ENCODE measurements at regions not wholly inside any gene's neighbourhood (a gene's known extent, or its start where the extent isn't known, plus 50 kb on each side); places are given as distances from the start of the nearest gene placed in this dataset.

DNA sequence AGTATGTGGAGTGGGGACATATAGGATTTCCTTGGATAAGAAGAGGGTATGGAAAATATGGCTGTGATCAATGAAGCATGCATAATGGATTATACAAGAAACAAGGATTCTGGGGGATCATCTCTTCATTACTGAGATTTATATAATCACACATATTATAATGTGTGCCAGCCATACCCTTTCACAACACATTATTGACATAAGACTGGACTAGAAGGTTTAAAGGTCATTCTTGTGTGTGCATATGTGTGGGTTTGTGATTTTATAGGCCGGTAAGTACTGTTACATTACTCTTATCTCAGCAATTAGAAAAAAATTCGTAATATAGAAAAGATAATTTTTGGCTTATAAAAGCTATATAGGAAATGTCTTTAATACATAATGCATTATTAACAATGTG, 62.2 kb upstream of the DCC start:
- TF ChIP-seq, protein P1, sequence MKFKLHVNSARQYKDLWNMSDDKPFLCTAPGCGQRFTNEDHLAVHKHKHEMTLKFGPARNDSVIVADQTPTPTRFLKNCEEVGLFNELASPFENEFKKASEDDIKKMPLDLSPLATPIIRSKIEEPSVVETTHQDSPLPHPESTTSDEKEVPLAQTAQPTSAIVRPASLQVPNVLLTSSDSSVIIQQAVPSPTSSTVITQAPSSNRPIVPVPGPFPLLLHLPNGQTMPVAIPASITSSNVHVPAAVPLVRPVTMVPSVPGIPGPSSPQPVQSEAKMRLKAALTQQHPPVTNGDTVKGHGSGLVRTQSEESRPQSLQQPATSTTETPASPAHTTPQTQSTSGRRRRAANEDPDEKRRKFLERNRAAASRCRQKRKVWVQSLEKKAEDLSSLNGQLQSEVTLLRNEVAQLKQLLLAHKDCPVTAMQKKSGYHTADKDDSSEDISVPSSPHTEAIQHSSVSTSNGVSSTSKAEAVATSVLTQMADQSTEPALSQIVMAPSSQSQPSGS (IDR thresholded peaks at IDR 0.05; ENCODE audit: low read length) = no peak
- TF ChIP-seq YY1 (IDR thresholded peaks at IDR 0.05; ENCODE audit: low read depth, low read length) = no peak
- TF ChIP-seq, protein P2, sequence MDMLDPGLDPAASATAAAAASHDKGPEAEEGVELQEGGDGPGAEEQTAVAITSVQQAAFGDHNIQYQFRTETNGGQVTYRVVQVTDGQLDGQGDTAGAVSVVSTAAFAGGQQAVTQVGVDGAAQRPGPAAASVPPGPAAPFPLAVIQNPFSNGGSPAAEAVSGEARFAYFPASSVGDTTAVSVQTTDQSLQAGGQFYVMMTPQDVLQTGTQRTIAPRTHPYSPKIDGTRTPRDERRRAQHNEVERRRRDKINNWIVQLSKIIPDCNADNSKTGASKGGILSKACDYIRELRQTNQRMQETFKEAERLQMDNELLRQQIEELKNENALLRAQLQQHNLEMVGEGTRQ (IDR thresholded peaks at IDR 0.05; ENCODE audit: borderline replicate concordance, low read depth, low read length) = no peak
- no peak for TF ChIP-seq CHD4 (IDR thresholded peaks at IDR 0.05)
- no peak for TF ChIP-seq ZNF592 (IDR thresholded peaks at IDR 0.05)
- no peak for TF ChIP-seq ZNF217 (IDR thresholded peaks at IDR 0.05)
- no peak for TF ChIP-seq ZNF384 (IDR thresholded peaks at IDR 0.05; ENCODE audit: borderline replicate concordance, low read depth, low read length)
- no peak for TF ChIP-seq PAX8 (IDR thresholded peaks at IDR 0.05)
- TF ChIP-seq NFYA (IDR thresholded peaks at IDR 0.05; ENCODE audit: borderline replicate concordance, low read depth, low read length) = no peak
- TF ChIP-seq NRF1 (conservative IDR thresholded peaks at IDR 0.05; ENCODE audit: low read depth, low read length) = no peak
- no peak for TF ChIP-seq MTA3 (IDR thresholded peaks at IDR 0.05; ENCODE audit: borderline replicate concordance, low read length)
- no peak for TF ChIP-seq CEBPZ (IDR thresholded peaks at IDR 0.05; ENCODE audit: low read depth, low read length)
- TF ChIP-seq SPI1 (IDR thresholded peaks at IDR 0.05; ENCODE audit: borderline replicate concordance, insufficient read depth, low read depth, low read length) = no peak
- no peak for TF ChIP-seq POU2F2 (IDR thresholded peaks at IDR 0.05; ENCODE audit: borderline replicate concordance, low read depth, low read length)
- no peak for TF ChIP-seq MYC (IDR thresholded peaks at IDR 0.05; ENCODE audit: insufficient read depth, insufficient read length, insufficient replicate concordance, low read length, severe bottlenecking)
- no peak for TF ChIP-seq EED (IDR thresholded peaks at IDR 0.05; ENCODE audit: low read depth)
- H2AFZ ChIP-seq (ENCODE audit: control insufficient read depth, low read depth, low read length) = no peak overlapping the region
- DNase-seq (ENCODE audit: low read depth, low spot score) = no peak
- intact Hi-C loops (cut with micrococcal nuclease; ENCODE audit: unreplicated experiment) = no loop called here
- H3K9me3 ChIP-seq (replicated peaks; ENCODE audit: control insufficient read depth, insufficient read depth, low read length) = no peaks in the 10 kb centered on the region
- ChIA-PET CTCF (interaction anchor here (1.6 kb wide), 1 partner anchor 11 kb away, joined by 7 read pairs; no protein-coding TSS in a partner anchor), SMC1A (ENCODE audit: uncharacterized antibody, unreplicated experiment) (interaction anchor here (1.1 to 1.6 kb wide), 4 partner anchors 11 to 120 kb away, joined by 3 to 4 read pairs (median 3); no protein-coding TSS in a partner anchor), RAD21 (ENCODE audit: unreplicated experiment) (interaction anchor here (1.3 kb wide), 1 partner anchor 89 kb away, joined by 3 read pairs; no protein-coding TSS in a partner anchor), POLR2A (no interaction called here)
- WGBS (ENCODE audit: insufficient coverage, insufficient replicate concordance, low lambda C conversion rate, missing lambda C conversion rate) = 24% methylated on average over 2 of the region's 2 CpGs
- H3K36me3 ChIP-seq (ENCODE audit: control insufficient read depth in 2 of 2, insufficient read depth in 2 of 2, low read length in 1 of 2) = no peaks in the 10 kb centered on the region
- H3K4me3 ChIP-seq = no peak overlapping the region
- H3K4me2 ChIP-seq (ENCODE audit: control insufficient read depth, insufficient read depth) = no peak overlapping the region
- H3K4me1 ChIP-seq (ENCODE audit: control insufficient read depth, insufficient read depth, low read length) = no peaks in the 10 kb centered on the region
- H3K79me2 ChIP-seq (ENCODE audit: control insufficient read depth, insufficient read depth, low read length) = no peaks in the 10 kb centered on the region
- no peak overlapping the region for H3K9ac ChIP-seq (ENCODE audit: control insufficient read depth, insufficient read depth, low read length)
- FAIRE-seq = no peak
- no TSS peak for BruUV-seq (replicated peaks)
- in situ Hi-C loops (cut with MboI) = loop anchor here (25.0 kb wide), 1 partner anchor 1165 kb away; no protein-coding TSS in a partner anchor
- H3K27ac ChIP-seq (ENCODE audit: control insufficient read depth, insufficient read depth) = no peak overlapping the region
- ATAC-seq = no peak
- H4K20me1 ChIP-seq (ENCODE audit: control insufficient read depth, insufficient read depth) = no peaks in the 10 kb centered on the region
- H3K27me3 ChIP-seq (replicated peaks in 1 of 2; ENCODE audit: control insufficient read depth in 2 of 2, insufficient read depth in 2 of 2, low read length in 1 of 2) = no peaks in the 10 kb centered on the region

All from GM12878 (cell line).